Dendritic cell treated with granulocyte-macrophage colony-stimulating factor and Interleukin-4, amounts not matched to agents 40 ng/mL and 50 ng/mL, for 4 days (primary cell): ENCODE measurements at regions not wholly inside any gene's neighbourhood (a gene's known extent, or its start where the extent isn't known, plus 50 kb on each side); places are given as distances from the start of the nearest gene placed in this dataset.

Experiments
- H3K27ac Mint-ChIP-seq: one replicate; pipeline ENCODE4 v1.8.0; 2022; ENCODE audit warnings: mild to moderate bottlenecking, mixed read lengths
- H3K27me3 Mint-ChIP-seq: one replicate; pipeline ENCODE4 v1.8.0; 2022; ENCODE audit warnings: mild to moderate bottlenecking, mixed read lengths
- H3K36me3 Mint-ChIP-seq: one replicate; pipeline ENCODE4 v1.8.0; 2022; ENCODE audit warnings: low read depth, mixed read lengths
- H3K4me1 Mint-ChIP-seq: one replicate; pipeline ENCODE4 v1.8.0; 2022; ENCODE audit warnings: low read depth, mixed read lengths
- H3K4me3 Mint-ChIP-seq: one replicate; pipeline ENCODE4 v1.8.0; 2022; ENCODE audit warnings: mild to moderate bottlenecking, moderate library complexity, mixed read lengths
- H3K9me3 Mint-ChIP-seq: one replicate; pipeline ENCODE4 v1.8.0; 2022; ENCODE audit warnings: mixed read lengths
- intact Hi-C: fragments of 100-400 bp; cut with micrococcal nuclease; formaldehyde crosslinking; loops from one replicate; pipeline ENCODE4 v1.15.0; 2022

- Mint-ChIP-seq H3K9me3 (peaks cover 10% of the 10 kb centered on the region), H3K4me3 (no peak overlapping the region), H3K27ac (no peak overlapping the region), H3K4me1 (no peaks in the 10 kb centered on the region), H3K27me3 (peaks cover 19% of the 10 kb centered on the region), H3K36me3 (no peaks in the 10 kb centered on the region)
- intact Hi-C loops, result no loop called here
These were observed 250.9 kb upstream of the GMDS start for GRCh38 chr6:2496291-2496690.

GRCh38 chr6:2492686-2493523, 247.5 kb upstream of the GMDS start:
- intact Hi-C loops, result no loop called here
- Mint-ChIP-seq H3K4me1 (no peaks in the 10 kb centered on the region), H3K27me3 (peaks cover 18% of the 10 kb centered on the region), H3K27ac (no peak overlapping the region), H3K4me3 (no peak overlapping the region), H3K9me3 (no peaks in the 10 kb centered on the region), H3K36me3 (no peaks in the 10 kb centered on the region)

GRCh38 chr6:2491137-2491536, 245.7 kb upstream of the GMDS start:
- Mint-ChIP-seq H3K27ac (no peak overlapping the region), H3K36me3 (no peaks in the 10 kb centered on the region), H3K4me3 (no peak overlapping the region), H3K9me3 (no peaks in the 10 kb centered on the region), H3K27me3 (peaks cover 17% of the 10 kb centered on the region), H3K4me1 (no peaks in the 10 kb centered on the region)
- intact Hi-C loops, result no loop called here

- Mint-ChIP-seq H3K27me3 (peaks cover 13% of the 10 kb centered on the region), H3K36me3 (no peaks in the 10 kb centered on the region), H3K4me1 (no peaks in the 10 kb centered on the region), H3K9me3 (peaks cover 4% of the 10 kb centered on the region), H3K27ac (no peak overlapping the region), H3K4me3 (no peak overlapping the region)
- intact Hi-C loops, result no loop called here
These were observed 243.2 kb upstream of the GMDS start for GRCh38 chr6:2488578-2488977.

GRCh38 chr6:2485116-2485515, 239.7 kb upstream of the GMDS start:
- Mint-ChIP-seq H3K4me3 (no peak overlapping the region), H3K9me3 (peaks cover 22% of the 10 kb centered on the region), H3K27me3 (peaks cover 8% of the 10 kb centered on the region)

GRCh38 chr6:2482773-2483172, 237.4 kb upstream of the GMDS start:
- Mint-ChIP-seq H3K36me3 (no peaks in the 10 kb centered on the region), H3K27ac (no peak overlapping the region), H3K4me1 (peaks cover 16% of the 10 kb centered on the region), H3K27me3 (peaks cover 11% of the 10 kb centered on the region), H3K9me3 (peaks cover 22% of the 10 kb centered on the region), H3K4me3 (no peak overlapping the region)
- intact Hi-C loops, result no loop called here

More at GRCh38 chr6:2485116-2485515, 239.7 kb upstream of the GMDS start:
- Mint-ChIP-seq H3K27ac (no peak overlapping the region), H3K4me1 (peaks cover 8% of the 10 kb centered on the region), H3K36me3 (no peaks in the 10 kb centered on the region)
- intact Hi-C loops, result no loop called here

GRCh38 chr6:2481307-2481706, 235.9 kb upstream of the GMDS start:
- no peak overlapping the region for H3K4me3 Mint-ChIP-seq
- H3K36me3 Mint-ChIP-seq, result no peaks in the 10 kb centered on the region
- peaks cover 16% of the 10 kb centered on the region for H3K4me1 Mint-ChIP-seq
- intact Hi-C loops, result no loop called here
- no peak overlapping the region for H3K27ac Mint-ChIP-seq
- peaks cover 22% of the 10 kb centered on the region for H3K9me3 Mint-ChIP-seq
- peaks cover 9% of the 10 kb centered on the region for H3K27me3 Mint-ChIP-seq

GRCh38 chr6:2480267-2480966, 235.0 kb upstream of the GMDS start:
- Mint-ChIP-seq H3K9me3 (peaks cover 22% of the 10 kb centered on the region), H3K36me3 (no peaks in the 10 kb centered on the region), H3K27me3 (peaks cover 8% of the 10 kb centered on the region), H3K4me1 (peaks cover 16% of the 10 kb centered on the region), H3K27ac (no peak overlapping the region), H3K4me3 (no peak overlapping the region)
- intact Hi-C loops, result no loop called here

- no peak overlapping the region for H3K4me3 Mint-ChIP-seq
- H3K27me3 Mint-ChIP-seq, result peaks cover 7% of the 10 kb centered on the region
- H3K27ac Mint-ChIP-seq, result no peak overlapping the region
- peaks cover 14% of the 10 kb centered on the region for H3K9me3 Mint-ChIP-seq
- peaks cover 16% of the 10 kb centered on the region for H3K4me1 Mint-ChIP-seq
- H3K36me3 Mint-ChIP-seq, result no peaks in the 10 kb centered on the region
- intact Hi-C loops, result no loop called here
These were observed 232.8 kb upstream of the GMDS start for GRCh38 chr6:2478200-2478599.

GRCh38 chr6:2477666-2478065, 232.3 kb upstream of the GMDS start:
- Mint-ChIP-seq H3K36me3 (no peaks in the 10 kb centered on the region), H3K27ac (no peak overlapping the region), H3K9me3 (peaks cover 9% of the 10 kb centered on the region), H3K4me1 (peaks cover 16% of the 10 kb centered on the region), H3K27me3 (peaks cover 7% of the 10 kb centered on the region), H3K4me3 (no peak overlapping the region)
- intact Hi-C loops, result no loop called here

- Mint-ChIP-seq H3K4me3 (no peak overlapping the region), H3K27ac (no peak overlapping the region), H3K4me1 (peaks cover 16% of the 10 kb centered on the region), H3K36me3 (no peaks in the 10 kb centered on the region), H3K9me3 (peaks cover 5% of the 10 kb centered on the region), H3K27me3 (peaks cover 7% of the 10 kb centered on the region)
- intact Hi-C loops, result no loop called here
These were observed 231.8 kb upstream of the GMDS start for GRCh38 chr6:2477250-2477649.

GRCh38 chr6:2476376-2476775, 231.0 kb upstream of the GMDS start:
- intact Hi-C loops, result no loop called here
- Mint-ChIP-seq H3K27me3 (peaks cover 8% of the 10 kb centered on the region), H3K27ac (no peak overlapping the region)

GRCh38 chr6:2471472-2471871, 226.1 kb upstream of the GMDS start:
- Mint-ChIP-seq H3K4me3 (no peak overlapping the region), H3K4me1 (no peaks in the 10 kb centered on the region), H3K27me3 (peaks cover 33% of the 10 kb centered on the region), H3K27ac (no peak overlapping the region), H3K36me3 (no peaks in the 10 kb centered on the region), H3K9me3 (no peaks in the 10 kb centered on the region)
- intact Hi-C loops, result no loop called here

More at GRCh38 chr6:2476376-2476775, 231.0 kb upstream of the GMDS start:
- H3K9me3 Mint-ChIP-seq, result no peaks in the 10 kb centered on the region
- no peak overlapping the region for H3K4me3 Mint-ChIP-seq
- peaks cover 16% of the 10 kb centered on the region for H3K4me1 Mint-ChIP-seq
- no peaks in the 10 kb centered on the region for H3K36me3 Mint-ChIP-seq

GRCh38 chr6:2469428-2469827, 224.0 kb upstream of the GMDS start:
- Mint-ChIP-seq H3K9me3 (no peaks in the 10 kb centered on the region), H3K4me1 (no peaks in the 10 kb centered on the region), H3K4me3 (no peak overlapping the region), H3K36me3 (no peaks in the 10 kb centered on the region), H3K27ac (no peak overlapping the region), H3K27me3 (peaks cover 36% of the 10 kb centered on the region)
- intact Hi-C loops, result no loop called here
